ENCODE measurements at regions not wholly inside any gene's neighbourhood (a gene's known extent, or its start where the extent isn't known, plus 50 kb on each side); places are given as distances from the start of the nearest gene placed in this dataset.

DNA sequence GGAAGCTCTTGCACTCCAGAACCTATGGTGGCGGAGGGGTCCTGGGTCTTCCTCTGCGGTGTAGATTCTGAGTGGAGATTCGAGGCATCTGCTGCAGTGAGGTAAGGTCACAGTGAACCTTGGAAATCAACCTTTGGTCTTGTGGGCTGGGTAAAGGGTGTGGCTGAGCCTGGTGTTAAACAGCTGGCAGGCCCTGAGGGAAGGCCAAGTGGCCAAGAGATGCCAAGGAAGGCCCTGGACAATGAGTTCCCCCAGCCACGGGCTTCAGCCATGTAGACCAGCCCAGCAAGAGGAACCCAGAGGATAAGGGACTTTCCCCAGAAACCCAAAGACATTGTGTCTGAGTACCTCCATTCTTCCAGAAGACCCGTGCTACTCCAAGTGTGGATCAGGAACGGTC lies 137.2 kb upstream of the ETS2 start:
- TF ChIP-seq CTCF (IDR thresholded peaks at IDR 0.05; ENCODE audit: low read length) (no peak), EZH2 (optimal IDR thresholded peaks at IDR 0.05; ENCODE audit: low read depth, low read length) (no peak), EZH2phosphoT487 (IDR thresholded peaks at IDR 0.05; ENCODE audit: low read length) (no peak)

All from MM.1S (cell line).